Adrenal gland (tissue), 5 donors: ENCODE measurements at regions not wholly inside any gene's neighbourhood (a gene's known extent, or its start where the extent isn't known, plus 50 kb on each side); places are given as distances from the start of the nearest gene placed in this dataset.

Source experiments
- POLR2A ChIP-seq, 2 donors: fragments of 450-650 bp; IDR thresholded peaks; one replicate each; pipeline ENCODE4 v1.6.1; 2017; ENCODE audit warnings: antibody characterized with exemption in 2 of 2, mild to moderate bottlenecking in 2 of 2, moderate library complexity in 1 of 2
- TF ChIP-seq, protein P1 (sequence below), 6 experiments: fragments of 450-650 bp in 4 of 6; fragments of 200-600 bp in 2 of 6; sonication (generic) in 1 of 6; IDR thresholded peaks; 1 replicate in 5 of 6; 2 replicates in 1 of 6; pipeline versions ENCODE4 v1.5.1 to v1.8.0; 2016 to 2021; ENCODE audit warnings: antibody characterized with exemption in 6 of 6, mild to moderate bottlenecking in 2 of 6, moderate library complexity in 1 of 6
- donor health status: DM: no; HTN: no; CAD: no.

DNA sequence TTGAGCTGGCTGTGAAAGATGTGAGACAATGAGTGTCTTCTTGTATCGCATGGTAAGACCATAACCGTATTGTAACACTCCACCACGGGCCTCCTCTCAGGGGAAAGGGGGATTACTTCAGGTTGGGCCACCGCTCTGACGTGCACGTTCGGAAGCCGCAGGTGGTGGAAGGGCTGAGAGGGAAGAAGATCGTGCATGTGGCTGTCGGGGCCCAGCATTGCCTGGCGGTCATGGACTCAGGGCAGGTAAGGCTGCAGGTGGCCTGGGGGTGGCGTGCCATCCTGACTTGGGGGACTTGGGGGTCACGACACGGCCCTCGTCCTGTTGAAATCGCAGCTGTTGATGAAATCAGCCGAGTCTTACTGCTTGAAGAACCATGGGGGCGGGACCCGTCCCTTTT, 87.3 kb upstream of the FAN1 start:
- TF ChIP-seq, protein P1, sequence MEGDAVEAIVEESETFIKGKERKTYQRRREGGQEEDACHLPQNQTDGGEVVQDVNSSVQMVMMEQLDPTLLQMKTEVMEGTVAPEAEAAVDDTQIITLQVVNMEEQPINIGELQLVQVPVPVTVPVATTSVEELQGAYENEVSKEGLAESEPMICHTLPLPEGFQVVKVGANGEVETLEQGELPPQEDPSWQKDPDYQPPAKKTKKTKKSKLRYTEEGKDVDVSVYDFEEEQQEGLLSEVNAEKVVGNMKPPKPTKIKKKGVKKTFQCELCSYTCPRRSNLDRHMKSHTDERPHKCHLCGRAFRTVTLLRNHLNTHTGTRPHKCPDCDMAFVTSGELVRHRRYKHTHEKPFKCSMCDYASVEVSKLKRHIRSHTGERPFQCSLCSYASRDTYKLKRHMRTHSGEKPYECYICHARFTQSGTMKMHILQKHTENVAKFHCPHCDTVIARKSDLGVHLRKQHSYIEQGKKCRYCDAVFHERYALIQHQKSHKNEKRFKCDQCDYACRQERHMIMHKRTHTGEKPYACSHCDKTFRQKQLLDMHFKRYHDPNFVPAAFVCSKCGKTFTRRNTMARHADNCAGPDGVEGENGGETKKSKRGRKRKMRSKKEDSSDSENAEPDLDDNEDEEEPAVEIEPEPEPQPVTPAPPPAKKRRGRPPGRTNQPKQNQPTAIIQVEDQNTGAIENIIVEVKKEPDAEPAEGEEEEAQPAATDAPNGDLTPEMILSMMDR (IDR thresholded peaks at IDR 0.05), result no peak
- TF ChIP-seq POLR2A (IDR thresholded peaks at IDR 0.05), result no peak
